NCI-H2196 (cell line): ENCODE measurements at regions not wholly inside any gene's neighbourhood (a gene's known extent, or its start where the extent isn't known, plus 50 kb on each side); places are given as distances from the start of the nearest gene placed in this dataset.
"Not testable (repeated sequence)": the region's sequence is repeated elsewhere in the genome, so short reads cannot be mapped to it uniquely, and the experiment has no call there.

Experiments
- DNase-seq: peaks from one replicate; lab custom pipeline; 2025; ENCODE audit not compliant: unreplicated experiment; lab: John Stamatoyannopoulos, UW

- peak; percentile 40 for DNase-seq
Measured at GRCh38 chr2:198314559-198315153, 510.3 kb downstream of the PLCL1 start.

DNA sequence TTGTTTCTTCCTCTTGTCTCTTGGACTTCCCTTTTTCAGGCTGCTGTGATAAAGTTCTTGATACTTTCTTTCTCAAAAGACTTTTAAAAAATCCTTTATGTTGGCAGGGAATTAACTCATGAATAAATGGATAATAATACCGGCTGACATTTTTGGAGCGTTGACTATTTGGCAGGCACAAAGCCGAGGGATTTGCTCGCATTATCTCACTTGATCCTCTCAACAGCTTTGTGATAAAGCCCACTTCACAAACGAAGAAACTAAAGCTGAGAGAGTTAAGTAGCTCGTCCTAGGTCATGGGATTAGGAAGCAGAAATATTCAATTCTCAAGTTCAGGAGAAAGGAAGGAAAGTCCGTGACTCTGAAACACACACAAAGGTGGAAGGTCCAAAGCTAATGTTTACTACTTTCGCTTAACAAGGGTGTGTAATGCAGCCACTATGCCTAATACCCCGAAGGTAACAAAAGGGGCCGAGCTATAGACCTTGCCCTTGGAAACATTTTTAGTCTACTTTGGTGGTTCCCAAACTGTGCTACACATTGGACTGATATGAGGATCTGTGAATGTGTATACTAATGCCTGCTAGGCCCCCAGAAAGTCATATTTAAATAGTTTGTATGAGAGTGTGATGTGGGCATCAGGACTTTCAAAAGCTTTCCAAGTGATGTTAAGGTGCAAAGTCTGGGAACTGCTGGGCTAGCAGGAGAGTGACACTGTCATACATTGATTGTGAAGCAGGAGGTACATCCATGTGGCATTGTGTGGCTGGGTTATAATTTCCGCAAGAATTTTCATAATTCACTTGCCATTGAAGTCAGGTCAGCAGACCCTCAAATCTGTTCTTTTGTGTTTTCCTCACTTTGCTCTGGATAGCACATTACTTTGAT is 508.4 kb downstream of the PLCL1 start:
- no peak for DNase-seq

DNA sequence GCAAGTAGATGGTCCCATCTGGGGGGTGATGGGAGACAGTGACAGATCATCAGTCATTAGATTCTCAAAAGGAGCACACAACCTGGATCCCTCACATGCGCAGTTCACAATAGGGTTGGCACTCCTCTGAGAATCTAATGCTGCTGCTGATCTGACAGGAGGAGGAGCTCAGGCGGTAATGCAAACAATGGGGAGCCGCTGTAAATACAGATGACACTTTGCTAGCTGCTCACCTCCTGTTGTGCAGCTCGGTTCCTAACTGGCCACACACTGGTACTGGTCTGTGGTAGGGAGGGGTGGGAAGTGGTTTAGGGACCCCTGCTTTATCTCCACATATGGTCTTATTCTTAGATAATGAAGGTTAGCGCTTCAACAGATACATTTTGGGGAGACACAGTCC is 506.6 kb downstream of the PLCL1 start:
- DNase-seq, result no peak

- DNase-seq, result peak; percentile 58
Measured at GRCh38 chr2:198309673-198310280, 505.4 kb downstream of the PLCL1 start.

- DNase-seq, result no peak
Measured at GRCh38 chr2:198309081-198309480, 504.7 kb downstream of the PLCL1 start.

GRCh38 chr2:198308368-198308767 is 504.0 kb downstream of the PLCL1 start:
- DNase-seq, result no peak

DNA sequence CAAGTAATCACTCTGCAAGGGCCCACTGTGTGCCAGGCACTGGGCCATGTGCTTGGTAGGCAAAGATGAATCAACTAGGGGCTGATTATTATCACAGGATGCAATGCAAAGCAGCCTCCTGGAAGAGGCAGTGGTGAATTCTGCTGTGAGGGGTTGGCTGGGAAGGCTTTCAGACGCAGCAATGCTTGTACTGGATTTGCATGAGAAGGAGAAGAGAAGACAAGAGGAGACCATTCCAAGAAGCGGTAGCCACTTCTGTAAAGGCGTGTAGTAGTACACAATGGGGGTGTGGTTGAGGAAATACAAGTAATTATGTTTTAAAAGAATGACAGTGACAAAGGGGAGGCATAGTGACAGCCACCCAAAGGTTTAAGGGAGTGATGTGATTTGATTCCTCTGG is 502.7 kb downstream of the PLCL1 start:
- no peak for DNase-seq

DNA sequence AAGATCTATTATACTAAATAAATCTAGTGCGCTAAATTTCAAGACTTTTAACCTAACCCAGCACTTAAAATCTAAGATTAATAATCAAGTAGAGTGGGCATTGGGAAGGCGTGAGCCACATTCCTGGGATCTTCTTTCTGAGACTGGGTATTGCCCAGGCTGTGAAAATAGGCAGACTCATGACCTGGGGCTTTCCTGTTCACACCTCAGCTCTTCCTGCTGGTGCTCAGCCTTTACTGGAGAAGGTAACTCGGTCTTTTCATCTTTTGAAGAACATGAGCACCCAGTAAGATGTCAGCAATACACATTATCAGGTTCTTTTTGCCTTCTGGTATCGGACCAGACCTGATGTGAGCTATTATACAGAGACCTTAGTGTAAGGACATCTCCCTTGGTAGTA is 500.5 kb downstream of the PLCL1 start:
- DNase-seq, result no peak

DNA sequence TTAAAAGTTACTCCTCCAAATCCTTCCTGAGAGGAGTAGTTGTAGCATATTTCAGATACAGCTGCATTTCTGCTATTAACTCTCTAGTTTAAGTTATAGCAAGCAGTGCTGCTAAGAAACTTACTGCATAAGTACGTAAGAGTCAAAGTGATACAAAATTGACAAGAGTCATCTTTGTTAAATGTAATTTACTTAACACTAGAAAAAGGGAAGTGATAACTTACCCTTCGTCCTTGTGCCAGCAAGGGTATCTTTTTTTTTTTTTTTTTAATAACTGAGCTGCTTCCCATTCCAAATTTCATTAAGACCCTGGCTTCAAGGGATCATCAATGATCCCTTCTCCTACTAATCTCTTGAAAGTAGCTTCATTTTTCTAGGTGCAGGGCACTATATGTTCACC is 493.0 kb downstream of the PLCL1 start:
- no peak for DNase-seq

GRCh38 chr2:198296665-198297308 is 492.4 kb downstream of the PLCL1 start:
- peak; percentile 52 for DNase-seq

GRCh38 chr2:198293281-198293680 is 488.9 kb downstream of the PLCL1 start:
- DNase-seq, result no peak

DNA sequence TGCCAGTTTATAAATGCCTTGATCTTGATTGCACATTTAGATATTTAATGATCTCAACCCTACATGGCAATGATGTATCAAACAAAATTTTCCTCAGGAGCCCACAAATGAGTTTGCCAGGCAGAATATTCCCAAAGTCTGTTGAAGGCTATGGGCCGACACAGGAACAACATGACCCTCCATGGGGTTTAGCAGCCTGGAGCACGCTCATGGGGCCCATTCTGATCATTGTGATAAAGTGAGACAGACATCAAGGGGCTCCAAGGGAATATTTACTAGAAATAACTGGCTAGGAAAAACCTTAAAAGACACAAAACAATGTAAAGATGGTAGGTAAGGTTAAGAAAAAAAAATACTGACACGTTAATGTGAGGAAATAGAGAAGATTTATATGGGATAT is 485.4 kb downstream of the PLCL1 start:
- no peak for DNase-seq

DNA sequence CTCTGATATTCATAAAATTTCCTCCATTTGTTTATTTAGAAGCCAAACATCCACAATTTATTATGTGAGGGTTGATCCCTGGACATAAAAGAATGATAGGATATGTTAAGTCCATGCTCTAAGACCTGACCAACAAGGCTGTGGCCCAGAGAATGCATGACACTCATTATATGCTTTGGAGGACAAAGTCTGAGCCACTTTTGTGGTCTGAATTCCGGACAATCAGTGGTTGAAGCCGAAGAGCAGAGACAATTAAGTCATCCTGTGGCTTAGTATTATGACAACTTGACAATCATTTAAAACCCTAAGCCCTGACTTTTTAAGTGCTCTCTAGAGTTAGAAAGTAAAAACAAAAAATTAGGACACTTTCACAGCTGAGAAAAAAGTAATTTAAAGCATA is 483.3 kb downstream of the PLCL1 start:
- no peak for DNase-seq

GRCh38 chr2:198285216-198285615 is 480.8 kb downstream of the PLCL1 start:
- DNase-seq, result no peak

- DNase-seq, result no peak
Measured at GRCh38 chr2:198283146-198283545, 478.8 kb downstream of the PLCL1 start.

DNA sequence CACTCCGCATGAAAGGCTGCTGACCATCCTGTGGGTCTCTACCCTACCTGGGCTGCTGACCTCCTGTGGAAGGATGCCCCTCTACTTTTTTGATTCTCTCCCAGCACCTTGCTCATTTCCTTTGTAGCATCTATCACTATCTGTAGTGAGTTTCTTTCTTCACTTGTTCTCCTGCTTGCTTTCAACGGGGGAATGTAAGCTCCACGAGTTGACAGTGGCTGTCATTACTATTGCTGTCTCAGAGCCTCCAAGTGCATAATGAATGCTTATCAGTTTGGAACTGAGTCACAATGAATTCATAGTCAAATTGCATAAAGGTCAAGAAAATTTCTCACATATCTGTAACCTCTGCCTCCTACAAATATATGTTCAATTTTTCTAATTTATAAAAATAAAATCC is 477.7 kb downstream of the PLCL1 start:
- no peak for DNase-seq

GRCh38 chr2:198280145-198280544 is 475.8 kb downstream of the PLCL1 start:
- no peak for DNase-seq

GRCh38 chr2:198279026-198279425 is 474.6 kb downstream of the PLCL1 start:
- DNase-seq, result no peak

- DNase-seq, result no peak
Measured at GRCh38 chr2:198277181-198277580, 472.8 kb downstream of the PLCL1 start.

DNA sequence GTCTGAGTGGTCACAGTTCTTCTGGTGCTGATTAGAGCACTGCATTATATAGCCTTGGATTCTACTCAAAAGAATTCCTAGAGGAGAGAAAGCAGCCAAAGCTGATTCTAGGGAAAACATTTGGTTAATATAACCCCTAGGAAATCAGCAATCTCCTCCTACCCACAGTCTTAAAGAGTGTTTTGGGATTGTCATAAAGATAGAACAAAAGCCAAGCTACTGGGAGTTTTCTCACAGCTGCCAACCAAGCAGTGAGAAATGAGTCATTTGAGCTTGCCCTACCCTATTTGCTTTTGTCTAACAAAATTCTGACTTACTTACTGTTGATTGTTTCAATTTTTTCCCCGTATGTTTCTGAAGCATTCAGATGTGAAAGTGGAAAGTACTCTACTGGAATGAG is 469.3 kb downstream of the PLCL1 start:
- DNase-seq, result no peak

DNA sequence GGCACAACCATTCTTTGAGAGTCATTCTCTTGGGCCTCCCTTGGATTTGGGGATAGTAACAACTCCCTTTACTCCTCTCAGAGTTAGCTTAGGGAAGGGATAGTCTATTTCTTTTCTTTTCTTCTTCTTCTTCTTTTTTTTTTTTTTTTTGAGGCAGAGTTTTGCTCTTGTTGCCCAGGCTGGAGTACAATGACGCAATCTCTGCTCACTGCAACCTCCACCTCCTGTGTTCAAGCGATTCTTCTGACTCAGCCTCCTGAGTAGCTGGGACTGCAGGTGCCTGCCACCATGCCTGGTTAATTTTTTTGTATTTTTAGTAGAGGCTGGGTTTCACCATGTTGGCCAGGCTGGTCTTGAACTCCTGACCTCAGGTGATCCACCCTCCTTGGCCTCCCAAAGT is 465.8 kb downstream of the PLCL1 start:
- DNase-seq, result not testable (repeated sequence)

DNA sequence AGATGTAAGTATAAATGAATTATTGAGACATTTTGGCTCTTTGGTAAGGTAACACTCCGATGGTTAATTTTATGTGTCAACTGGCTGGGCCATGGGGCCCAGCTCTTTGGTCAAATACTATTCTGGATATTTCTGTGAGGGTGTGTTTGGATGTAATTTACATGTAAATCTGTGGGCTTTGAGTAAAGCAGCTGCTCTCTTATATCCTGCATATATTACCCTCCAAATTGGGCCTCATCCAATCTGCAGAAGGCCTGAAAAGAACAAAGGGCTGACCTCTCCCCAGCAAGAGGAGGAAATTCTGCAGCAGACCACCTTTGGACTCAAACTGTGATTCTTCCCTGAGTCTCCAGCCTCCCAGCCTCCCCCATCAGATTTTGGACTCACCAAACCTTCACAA is 464.1 kb downstream of the PLCL1 start:
- DNase-seq, result no peak
